ENCODE measurements at regions not wholly inside any gene's neighbourhood (a gene's known extent, or its start where the extent isn't known, plus 50 kb on each side); places are given as distances from the start of the nearest gene placed in this dataset.

DNA sequence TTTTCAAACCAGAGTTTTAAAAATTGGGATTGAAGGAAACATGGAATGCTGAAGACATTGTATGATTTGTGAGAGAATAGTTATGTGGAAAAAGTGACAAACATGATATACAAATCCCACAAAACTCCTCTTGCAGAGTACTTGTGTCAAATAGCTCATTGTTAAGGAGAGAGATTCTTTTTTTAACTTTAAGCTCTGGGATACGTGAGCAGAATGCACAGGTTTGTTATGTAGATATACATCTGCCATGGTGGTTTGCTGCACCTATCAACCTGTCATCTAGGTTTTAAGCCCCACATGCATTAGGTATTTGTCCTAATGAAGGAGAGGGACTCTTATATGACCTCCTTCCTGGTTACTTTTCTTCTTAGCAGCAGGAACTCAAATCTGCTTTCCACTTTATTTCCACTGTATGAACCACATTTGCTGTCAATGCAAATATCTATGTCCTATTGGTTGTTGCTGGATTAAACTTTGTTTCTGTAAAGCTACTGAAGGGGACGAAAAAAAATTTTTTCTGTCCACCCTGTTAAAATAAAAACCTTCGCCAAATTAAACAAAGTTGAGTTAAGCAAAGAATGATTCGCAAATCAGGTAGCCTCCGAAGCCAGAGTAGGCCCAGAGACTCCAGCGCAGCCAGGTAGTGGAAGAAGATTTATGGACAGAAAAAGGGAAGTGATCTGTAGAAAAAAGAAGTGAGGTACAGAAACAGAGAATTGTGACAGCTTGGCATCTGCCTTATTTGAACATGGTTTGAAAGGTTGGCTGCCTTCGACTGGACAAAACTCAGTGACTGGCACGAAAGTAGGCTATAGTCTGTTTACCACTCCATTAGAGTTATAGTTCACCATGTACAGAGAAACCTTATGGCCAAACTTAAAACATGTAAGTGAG, 430.1 kb upstream of the CHST9 start:
- Histone ChIP-seq H3K9me3 (no peaks in the 10 kb centered on the region), H3K36me3 (no peaks in the 10 kb centered on the region), H3K27me3 (replicated peaks; ENCODE audit: insufficient read depth) (no peaks in the 10 kb centered on the region), H3K27ac (no peak overlapping the region), H3K4me3 (no peak overlapping the region), H3K4me1 (ENCODE audit: control insufficient read depth in 1 of 2, low read depth in 2 of 2) (no peaks in the 10 kb centered on the region)
- ATAC-seq (ENCODE audit: insufficient number of reproducible peaks, low FRiP score, low read depth) (no peak), DNase-seq (ENCODE audit: low spot score) (no peak)
- TF ChIP-seq, protein P1, sequence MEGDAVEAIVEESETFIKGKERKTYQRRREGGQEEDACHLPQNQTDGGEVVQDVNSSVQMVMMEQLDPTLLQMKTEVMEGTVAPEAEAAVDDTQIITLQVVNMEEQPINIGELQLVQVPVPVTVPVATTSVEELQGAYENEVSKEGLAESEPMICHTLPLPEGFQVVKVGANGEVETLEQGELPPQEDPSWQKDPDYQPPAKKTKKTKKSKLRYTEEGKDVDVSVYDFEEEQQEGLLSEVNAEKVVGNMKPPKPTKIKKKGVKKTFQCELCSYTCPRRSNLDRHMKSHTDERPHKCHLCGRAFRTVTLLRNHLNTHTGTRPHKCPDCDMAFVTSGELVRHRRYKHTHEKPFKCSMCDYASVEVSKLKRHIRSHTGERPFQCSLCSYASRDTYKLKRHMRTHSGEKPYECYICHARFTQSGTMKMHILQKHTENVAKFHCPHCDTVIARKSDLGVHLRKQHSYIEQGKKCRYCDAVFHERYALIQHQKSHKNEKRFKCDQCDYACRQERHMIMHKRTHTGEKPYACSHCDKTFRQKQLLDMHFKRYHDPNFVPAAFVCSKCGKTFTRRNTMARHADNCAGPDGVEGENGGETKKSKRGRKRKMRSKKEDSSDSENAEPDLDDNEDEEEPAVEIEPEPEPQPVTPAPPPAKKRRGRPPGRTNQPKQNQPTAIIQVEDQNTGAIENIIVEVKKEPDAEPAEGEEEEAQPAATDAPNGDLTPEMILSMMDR (IDR thresholded peaks at IDR 0.05): no peak

DNA sequence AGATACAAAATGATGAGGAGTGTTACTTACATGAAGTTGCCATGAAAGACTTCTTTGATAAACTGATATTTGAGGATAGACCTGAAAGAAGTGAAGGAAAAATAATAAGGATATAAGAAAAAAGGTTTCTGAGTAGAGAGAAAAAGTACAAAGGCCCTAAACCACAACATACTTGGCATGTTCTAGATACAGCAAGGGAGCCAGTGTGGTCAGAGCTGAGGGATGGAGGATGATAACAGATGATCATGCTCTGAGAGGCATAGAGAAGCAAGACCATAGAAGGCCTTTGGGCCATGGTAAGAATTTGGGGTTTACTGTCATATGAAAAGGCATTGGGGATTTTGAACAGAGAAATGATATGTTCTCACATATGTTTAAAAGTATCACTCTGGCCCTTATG, 424.1 kb upstream of the CHST9 start:
- Histone ChIP-seq H3K27me3 (replicated peaks; ENCODE audit: insufficient read depth) (no peaks in the 10 kb centered on the region), H3K36me3 (no peaks in the 10 kb centered on the region), H3K9me3 (no peaks in the 10 kb centered on the region), H3K4me3 (no peak overlapping the region), H3K4me1 (ENCODE audit: control insufficient read depth in 1 of 2, low read depth in 2 of 2) (no peaks in the 10 kb centered on the region), H3K27ac (no peak overlapping the region)
- TF ChIP-seq, protein P1 (IDR thresholded peaks at IDR 0.05): no peak
- DNase-seq (ENCODE audit: low spot score) (no peak), ATAC-seq (ENCODE audit: insufficient number of reproducible peaks, low FRiP score, low read depth) (no peak)

DNA sequence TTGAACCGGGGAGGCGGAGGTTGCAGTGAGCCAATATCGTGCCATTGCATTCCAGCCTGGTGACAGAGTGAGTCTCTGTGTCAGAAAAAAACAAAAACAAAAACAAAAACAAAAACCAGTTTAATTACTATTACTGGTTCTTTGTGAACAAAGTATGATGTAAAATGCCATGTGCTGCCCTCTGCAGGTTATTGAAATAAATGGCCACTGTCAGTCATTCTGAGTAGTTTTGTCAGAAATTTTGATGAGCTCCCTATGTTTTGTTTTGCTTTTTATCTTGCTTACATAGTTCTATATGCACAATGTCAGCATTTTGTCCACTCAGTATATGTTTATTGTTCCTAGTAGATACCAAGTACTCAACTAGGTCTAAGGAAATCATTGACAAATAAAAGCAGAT, 423.6 kb upstream of the CHST9 start:
- Histone ChIP-seq H3K27me3 (replicated peaks; ENCODE audit: insufficient read depth) (no peaks in the 10 kb centered on the region), H3K4me3 (no peak overlapping the region), H3K27ac (no peak overlapping the region), H3K4me1 (ENCODE audit: control insufficient read depth in 1 of 2, low read depth in 2 of 2) (no peaks in the 10 kb centered on the region), H3K9me3 (no peaks in the 10 kb centered on the region), H3K36me3 (no peaks in the 10 kb centered on the region)
- TF ChIP-seq, protein P1 (IDR thresholded peaks at IDR 0.05): no peak
- no peak for ATAC-seq (ENCODE audit: insufficient number of reproducible peaks, low FRiP score, low read depth)
- no peak for DNase-seq (ENCODE audit: low spot score)

DNA sequence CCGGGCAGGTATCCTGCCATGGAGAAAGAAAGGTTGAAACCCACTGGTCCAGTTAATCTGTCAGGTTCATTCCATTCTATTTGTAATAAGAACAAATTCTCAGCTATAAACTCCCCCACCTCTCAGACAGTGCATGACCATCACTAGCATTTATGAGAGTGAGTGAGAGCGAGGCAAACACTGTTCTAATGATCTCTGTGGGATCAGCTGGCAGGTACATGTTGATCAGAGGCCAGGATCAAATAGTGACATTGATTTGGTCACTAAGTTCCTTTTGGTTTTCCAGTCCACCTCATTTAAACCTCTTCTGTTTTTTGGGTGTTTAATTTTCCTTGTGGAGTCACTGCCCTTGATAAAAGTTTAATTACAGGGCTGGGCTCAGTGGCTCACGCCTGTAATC, 423.1 kb upstream of the CHST9 start:
- H3K4me1 ChIP-seq (ENCODE audit: control insufficient read depth in 1 of 2, low read depth in 2 of 2): no peaks in the 10 kb centered on the region
- no peak overlapping the region for H3K27ac ChIP-seq
- ATAC-seq (ENCODE audit: insufficient number of reproducible peaks, low FRiP score, low read depth) (no peak), DNase-seq (ENCODE audit: low spot score) (no peak)
- H3K27me3 ChIP-seq (replicated peaks; ENCODE audit: insufficient read depth): no peaks in the 10 kb centered on the region
- H3K36me3 ChIP-seq: no peaks in the 10 kb centered on the region
- no peak overlapping the region for H3K4me3 ChIP-seq
- TF ChIP-seq, protein P1 (IDR thresholded peaks at IDR 0.05): no peak
- no peaks in the 10 kb centered on the region for H3K9me3 ChIP-seq

DNA sequence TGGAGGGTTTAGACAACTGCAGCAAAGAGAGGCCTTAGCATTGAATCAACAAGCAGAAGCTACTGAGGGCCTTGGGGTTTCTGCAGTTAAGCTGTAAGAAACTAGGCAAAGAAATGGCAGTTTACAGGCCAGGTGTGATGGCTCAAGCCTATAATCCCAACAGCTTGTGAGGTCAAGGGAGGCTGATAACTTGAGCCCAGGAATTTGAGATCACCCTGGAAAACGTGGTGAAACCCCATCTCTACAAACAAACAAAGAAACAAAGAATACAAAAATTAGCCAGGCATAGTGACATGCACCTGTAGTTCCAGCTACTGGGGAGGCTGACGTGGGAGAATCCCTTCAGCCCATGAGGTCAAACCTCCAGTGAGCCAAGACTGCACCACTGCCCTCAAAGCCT, 421.6 kb upstream of the CHST9 start:
- Histone ChIP-seq H3K36me3 (no peaks in the 10 kb centered on the region), H3K9me3 (no peaks in the 10 kb centered on the region), H3K4me3 (no peak overlapping the region), H3K4me1 (ENCODE audit: control insufficient read depth in 1 of 2, low read depth in 2 of 2) (no peaks in the 10 kb centered on the region), H3K27me3 (replicated peaks; ENCODE audit: insufficient read depth) (no peaks in the 10 kb centered on the region), H3K27ac (no peak overlapping the region)
- ATAC-seq (ENCODE audit: insufficient number of reproducible peaks, low FRiP score, low read depth) (no peak), DNase-seq (ENCODE audit: low spot score) (no peak)
- TF ChIP-seq, protein P1 (IDR thresholded peaks at IDR 0.05): no peak
